GF-D8 (cell line): ENCODE measurements at regions not wholly inside any gene's neighbourhood (a gene's known extent, or its start where the extent isn't known, plus 50 kb on each side); places are given as distances from the start of the nearest gene placed in this dataset.
"Not testable (repeated sequence)": the region's sequence is repeated elsewhere in the genome, so short reads cannot be mapped to it uniquely, and the experiment has no call there.

Experiments used
- DNase-seq: peaks from one replicate; lab custom pipeline; 2025; lab: John Stamatoyannopoulos, UW

DNA sequence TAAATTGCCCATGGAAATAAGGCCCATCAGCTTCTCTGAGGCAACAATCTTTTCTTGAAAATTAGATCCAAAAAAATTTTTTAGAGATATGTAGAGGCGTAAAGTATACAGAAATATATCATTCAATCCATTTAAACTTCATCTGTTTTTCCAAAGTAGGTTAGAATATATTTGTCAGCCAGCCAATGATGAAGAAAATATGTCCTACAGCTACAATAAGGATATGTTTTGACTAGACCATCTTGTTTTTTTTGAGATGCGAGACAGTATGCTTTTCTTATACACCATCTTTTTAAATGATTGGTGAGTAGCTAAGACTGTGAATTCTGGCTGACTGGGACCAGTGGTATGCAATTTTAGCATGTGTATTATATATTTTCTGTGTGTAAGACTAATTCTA is 630.4 kb upstream of the CNTN5 start:
- no peak for DNase-seq

DNA sequence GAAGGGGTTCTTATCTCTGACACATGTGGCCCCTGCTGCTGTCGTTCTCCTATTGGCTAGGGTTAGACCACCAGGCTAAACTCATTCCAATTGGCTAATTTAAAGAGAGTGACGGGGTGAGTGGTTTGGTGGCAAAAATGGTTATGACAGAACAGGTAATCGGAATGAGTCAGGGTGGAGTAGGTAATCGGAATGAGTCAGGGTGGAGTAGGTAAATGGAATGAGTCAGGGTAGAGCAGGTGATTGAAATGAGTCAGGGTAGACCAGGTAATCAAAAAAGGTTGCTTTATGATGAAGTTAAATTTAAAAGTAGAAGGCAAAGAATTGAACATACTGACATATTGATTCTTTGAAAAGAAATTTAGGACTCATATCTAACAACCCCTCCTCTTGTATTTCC is 626.2 kb upstream of the CNTN5 start:
- DNase-seq = not testable (repeated sequence)

DNA sequence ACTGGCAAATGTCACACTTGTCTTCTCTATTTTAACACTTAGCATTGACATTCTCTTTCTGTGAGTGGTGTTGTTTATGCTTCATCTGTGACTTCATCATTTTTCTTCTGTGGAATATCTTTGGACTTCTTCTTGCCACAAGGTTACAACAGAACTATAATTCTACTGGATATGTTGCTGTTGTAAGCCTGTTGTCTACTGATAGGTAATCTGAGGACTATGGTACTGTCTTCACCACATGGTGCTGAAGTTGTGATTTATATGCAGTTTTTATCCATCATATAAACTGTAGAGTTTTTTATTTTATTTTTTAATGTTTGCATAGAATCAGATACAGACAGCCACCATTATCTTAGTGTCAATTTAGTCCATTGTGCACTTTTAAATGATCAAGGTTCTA is 622.2 kb upstream of the CNTN5 start:
- DNase-seq = no peak

DNA sequence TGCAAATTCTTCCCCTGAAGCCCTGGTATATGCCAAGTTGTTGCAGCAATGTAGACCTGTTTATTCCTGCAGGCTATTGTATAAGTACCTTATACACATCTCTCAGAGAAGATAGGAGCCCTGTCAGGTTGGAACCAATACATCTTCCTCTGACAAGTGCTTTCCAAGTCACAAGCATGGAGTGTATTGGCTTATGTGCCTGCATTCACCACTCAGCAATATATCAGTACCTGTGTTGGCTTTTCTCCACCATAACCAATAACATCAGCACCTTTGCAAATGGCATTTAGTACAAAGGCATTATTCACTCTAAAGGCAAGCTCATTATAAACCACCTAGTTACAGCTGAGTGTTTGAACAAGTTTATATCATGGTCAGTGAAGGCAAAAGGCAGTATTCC is 611.7 kb upstream of the CNTN5 start:
- DNase-seq = no peak

DNA sequence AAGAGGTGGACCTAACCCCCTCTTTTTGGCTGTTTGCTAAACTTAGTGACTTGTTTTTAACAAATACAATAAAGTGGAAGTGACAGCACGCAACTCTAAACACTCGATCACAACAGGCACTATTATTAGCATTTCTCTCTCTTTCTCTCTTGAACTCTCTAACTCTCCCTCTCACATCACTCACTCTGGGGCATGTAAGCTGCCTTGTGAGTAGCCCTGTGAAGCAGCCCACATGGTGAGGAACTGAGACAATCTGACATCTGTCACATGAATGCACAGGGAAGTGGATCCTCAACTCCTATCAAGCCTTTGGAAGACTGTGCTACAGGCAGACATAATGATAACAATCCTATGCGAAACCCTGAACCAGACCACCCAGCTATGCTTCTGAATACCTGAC is 609.0 kb upstream of the CNTN5 start:
- no peak for DNase-seq

GRCh38 chr11:98417256-98417755 is 603.4 kb upstream of the CNTN5 start:
- no peak for DNase-seq

- DNase-seq = no peak
Observed at GRCh38 chr11:98423933-98424332, 596.8 kb upstream of the CNTN5 start.

- DNase-seq = not testable (repeated sequence)
Observed at GRCh38 chr11:98424773-98425172, 596.0 kb upstream of the CNTN5 start.

GRCh38 chr11:98431463-98432359 is 589.0 kb upstream of the CNTN5 start:
- no peak for DNase-seq

DNA sequence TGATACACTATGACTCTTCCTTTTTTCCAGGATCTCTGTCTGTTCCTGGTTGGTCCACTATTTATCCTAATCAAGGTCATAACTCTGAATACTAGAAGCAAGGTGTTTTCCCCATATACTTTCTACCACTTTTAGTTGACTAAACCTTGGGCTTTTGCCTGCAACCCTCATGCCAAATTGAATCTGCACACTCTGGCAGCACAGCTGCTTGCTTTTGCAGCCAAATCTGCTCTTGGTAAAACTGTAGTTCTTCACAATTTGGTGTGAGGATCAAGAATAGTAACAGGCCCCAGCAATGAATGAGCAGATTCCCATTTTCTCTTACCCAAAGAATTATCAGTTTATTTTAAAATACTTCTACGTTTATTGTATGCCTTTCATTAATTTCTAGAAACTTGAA is 586.5 kb upstream of the CNTN5 start:
- no peak for DNase-seq

DNA sequence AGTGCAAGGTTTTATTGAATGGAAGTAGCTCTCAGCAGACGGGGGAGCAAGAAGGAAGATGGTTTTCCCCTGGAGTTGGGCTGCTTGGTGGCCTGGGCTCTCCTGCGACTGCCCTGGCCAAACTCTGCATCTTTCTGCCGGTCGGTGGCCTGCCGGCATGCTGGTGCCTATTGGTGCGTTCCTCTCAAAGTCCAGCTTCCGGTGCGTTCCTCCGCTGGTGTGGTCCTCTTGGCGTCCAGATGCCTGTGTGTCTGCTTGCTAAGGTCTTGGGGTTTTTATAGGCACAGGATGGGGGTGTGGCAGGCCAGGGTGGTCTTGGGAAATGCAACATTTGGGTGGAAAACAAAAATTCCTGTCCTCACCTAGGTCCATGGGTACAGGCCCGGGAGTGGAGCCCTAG is 567.4 kb upstream of the CNTN5 start:
- DNase-seq = no peak

GRCh38 chr11:98455500-98456307 is 565.0 kb upstream of the CNTN5 start:
- DNase-seq = no peak

GRCh38 chr11:98456308-98456680 is 564.5 kb upstream of the CNTN5 start:
- DNase-seq = no peak

- no peak for DNase-seq
Observed at GRCh38 chr11:98495016-98495415, 525.7 kb upstream of the CNTN5 start.

GRCh38 chr11:98495601-98496000 is 525.1 kb upstream of the CNTN5 start:
- no peak for DNase-seq

DNA sequence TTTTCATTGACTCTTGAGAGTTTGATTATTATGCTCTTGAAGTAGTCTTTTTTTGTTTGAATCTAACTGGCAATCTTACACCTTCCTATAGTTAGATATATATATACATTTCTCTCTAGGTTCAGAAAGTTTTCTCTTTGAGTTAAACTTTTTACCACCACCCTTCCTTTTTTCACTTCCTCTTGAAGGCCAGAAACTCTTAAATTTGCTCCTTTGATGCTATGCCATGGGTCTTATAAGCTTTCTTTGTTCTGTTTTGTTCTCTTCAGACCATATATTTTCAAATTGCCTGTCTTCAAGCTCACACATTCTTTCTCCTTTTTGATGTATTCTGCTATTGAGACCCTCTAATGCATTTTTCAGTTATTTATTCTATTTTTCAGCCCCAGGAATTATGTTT is 513.5 kb upstream of the CNTN5 start:
- DNase-seq = no peak

DNA sequence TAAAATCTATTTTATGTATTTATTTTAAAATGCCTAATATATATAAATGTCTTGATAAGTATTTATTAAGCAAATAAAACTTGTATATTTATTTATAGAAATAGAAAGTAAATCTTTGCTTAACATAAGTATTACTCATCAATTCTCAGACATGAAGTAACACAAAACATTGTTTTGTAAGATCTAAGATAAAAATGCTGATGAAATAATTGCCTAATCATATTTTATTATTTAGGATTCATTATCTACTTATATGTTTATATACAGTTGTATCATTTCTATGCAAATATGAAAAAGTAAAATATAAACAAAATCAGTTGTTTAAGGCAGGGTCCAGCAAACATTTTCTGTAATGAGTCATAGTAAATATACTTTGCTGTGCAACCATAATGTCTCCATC is 507.8 kb upstream of the CNTN5 start:
- no peak for DNase-seq

DNA sequence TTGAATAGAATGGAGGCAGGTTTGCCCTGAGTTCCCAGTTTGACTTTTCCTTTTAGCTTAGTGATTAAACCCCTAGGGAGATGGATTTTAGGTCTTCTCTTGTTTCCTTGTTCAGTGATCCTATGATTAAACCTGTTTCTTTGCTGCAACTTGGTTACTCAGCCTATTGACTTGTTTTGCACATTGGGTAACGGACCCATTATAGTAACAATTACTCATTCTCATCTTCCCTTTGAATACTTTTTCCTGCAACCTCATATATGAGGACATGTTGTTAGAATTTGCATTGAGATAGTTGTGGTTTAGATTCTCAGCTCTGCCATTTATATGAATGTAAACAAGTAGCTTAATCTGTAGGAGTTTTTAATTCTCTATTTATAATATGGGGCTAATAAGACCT is 489.2 kb upstream of the CNTN5 start:
- DNase-seq = no peak

GRCh38 chr11:98536023-98536422 is 484.7 kb upstream of the CNTN5 start:
- DNase-seq = no peak

DNA sequence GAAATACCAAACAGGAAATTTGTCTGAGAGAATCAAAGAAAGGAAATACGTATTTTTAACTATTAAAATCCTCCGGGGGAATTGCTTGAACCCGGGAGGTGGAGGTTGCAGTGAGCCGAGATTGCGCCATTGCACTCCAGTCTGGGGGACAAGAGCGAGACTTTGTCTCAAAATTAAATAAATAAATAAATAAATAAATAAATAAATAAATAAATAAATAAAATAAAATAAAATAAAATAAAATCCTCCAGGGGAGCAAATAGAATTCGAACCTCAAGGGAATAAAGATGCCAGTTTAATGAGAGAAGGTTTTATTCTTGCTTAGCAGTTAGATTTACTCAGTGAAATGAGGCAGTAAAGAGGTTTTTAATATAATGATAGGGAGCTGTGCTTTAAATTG is 482.4 kb upstream of the CNTN5 start:
- not testable (repeated sequence) for DNase-seq

GRCh38 chr11:98545544-98546175 is 475.1 kb upstream of the CNTN5 start:
- DNase-seq = no peak

GRCh38 chr11:98549571-98549970 is 471.2 kb upstream of the CNTN5 start:
- DNase-seq = no peak

- no peak for DNase-seq
Observed at GRCh38 chr11:98559961-98560360, 460.8 kb upstream of the CNTN5 start.
